ENCODE measurements at regions not wholly inside any gene's neighbourhood (a gene's known extent, or its start where the extent isn't known, plus 50 kb on each side); places are given as distances from the start of the nearest gene placed in this dataset.

DNA sequence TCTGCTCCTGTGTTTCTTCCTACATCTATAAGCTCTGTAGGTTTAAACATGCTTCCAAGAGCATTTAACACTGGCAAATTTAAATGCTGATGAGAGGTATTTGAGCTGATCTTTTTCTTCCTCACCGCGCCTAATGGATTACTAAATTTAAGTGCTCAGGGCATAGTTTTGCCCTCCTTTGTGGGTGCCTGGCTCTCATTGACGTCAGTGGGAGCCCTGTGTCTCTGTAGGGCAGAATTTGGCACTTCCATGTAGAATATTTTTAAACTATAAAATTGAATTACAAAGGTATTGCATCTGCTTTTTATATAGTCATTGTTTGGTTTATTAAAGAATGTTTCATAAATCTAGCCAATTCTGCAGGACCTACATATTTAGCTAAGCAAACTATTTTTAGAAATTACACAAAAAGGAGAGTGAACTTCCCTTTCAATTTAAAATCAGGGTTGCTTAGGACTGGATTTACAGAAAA lies 444.8 kb downstream of the AEBP2 start:
- Histone ChIP-seq H3F3A (ENCODE audit: low read depth) (no peaks in the 10 kb centered on the region), H3K4me3 (ENCODE audit: low read length, poor library complexity, severe bottlenecking) (no peak overlapping the region), H3K27me3 (ENCODE audit: insufficient read depth, low read length, poor library complexity, severe bottlenecking) (no peaks in the 10 kb centered on the region), H3K9ac (ENCODE audit: low read depth, low read length, poor library complexity, severe bottlenecking) (no peak overlapping the region), H3K4me1 (ENCODE audit: insufficient read depth, low read length, poor library complexity, severe bottlenecking) (no peaks in the 10 kb centered on the region), H3K9me3 (ENCODE audit: insufficient read depth, low read depth, low read length) (no peaks in the 10 kb centered on the region), H4K20me1 (ENCODE audit: insufficient read depth, low read length, poor library complexity, severe bottlenecking) (no peaks in the 10 kb centered on the region), H2AFZ (ENCODE audit: low read length) (no peak overlapping the region), H3K4me2 (ENCODE audit: low read depth, low read length, poor library complexity, severe bottlenecking) (no peak overlapping the region), H3K36me3 (ENCODE audit: insufficient read depth, low read length) (no peaks in the 10 kb centered on the region), H3K79me2 (ENCODE audit: insufficient read depth, low read length) (no peaks in the 10 kb centered on the region), H3K9me2 (replicated peaks; ENCODE audit: low read depth, low read length) (no peaks in the 10 kb centered on the region)
- TF ChIP-seq, protein P1, sequence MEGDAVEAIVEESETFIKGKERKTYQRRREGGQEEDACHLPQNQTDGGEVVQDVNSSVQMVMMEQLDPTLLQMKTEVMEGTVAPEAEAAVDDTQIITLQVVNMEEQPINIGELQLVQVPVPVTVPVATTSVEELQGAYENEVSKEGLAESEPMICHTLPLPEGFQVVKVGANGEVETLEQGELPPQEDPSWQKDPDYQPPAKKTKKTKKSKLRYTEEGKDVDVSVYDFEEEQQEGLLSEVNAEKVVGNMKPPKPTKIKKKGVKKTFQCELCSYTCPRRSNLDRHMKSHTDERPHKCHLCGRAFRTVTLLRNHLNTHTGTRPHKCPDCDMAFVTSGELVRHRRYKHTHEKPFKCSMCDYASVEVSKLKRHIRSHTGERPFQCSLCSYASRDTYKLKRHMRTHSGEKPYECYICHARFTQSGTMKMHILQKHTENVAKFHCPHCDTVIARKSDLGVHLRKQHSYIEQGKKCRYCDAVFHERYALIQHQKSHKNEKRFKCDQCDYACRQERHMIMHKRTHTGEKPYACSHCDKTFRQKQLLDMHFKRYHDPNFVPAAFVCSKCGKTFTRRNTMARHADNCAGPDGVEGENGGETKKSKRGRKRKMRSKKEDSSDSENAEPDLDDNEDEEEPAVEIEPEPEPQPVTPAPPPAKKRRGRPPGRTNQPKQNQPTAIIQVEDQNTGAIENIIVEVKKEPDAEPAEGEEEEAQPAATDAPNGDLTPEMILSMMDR (conservative IDR thresholded peaks at IDR 0.05; ENCODE audit: low read length), result no peak
- TF ChIP-seq EZH2phosphoT487 (IDR thresholded peaks at IDR 0.05; ENCODE audit: borderline replicate concordance), result no peak

GRCh38 chr12:19885093-19885812 lies 446.0 kb downstream of the AEBP2 start:
- Histone ChIP-seq H3F3A (ENCODE audit: low read depth) (no peaks in the 10 kb centered on the region), H3K9ac (ENCODE audit: low read depth, low read length, poor library complexity, severe bottlenecking) (no peak overlapping the region), H3K4me3 (ENCODE audit: low read length, poor library complexity, severe bottlenecking) (no peak overlapping the region), H2AFZ (ENCODE audit: low read length) (no peak overlapping the region), H4K20me1 (ENCODE audit: insufficient read depth, low read length, poor library complexity, severe bottlenecking) (no peaks in the 10 kb centered on the region), H3K36me3 (ENCODE audit: insufficient read depth, low read length) (no peaks in the 10 kb centered on the region), H3K27me3 (ENCODE audit: insufficient read depth, low read length, poor library complexity, severe bottlenecking) (no peaks in the 10 kb centered on the region), H3K4me1 (ENCODE audit: insufficient read depth, low read length, poor library complexity, severe bottlenecking) (no peaks in the 10 kb centered on the region), H3K9me3 (ENCODE audit: insufficient read depth, low read depth, low read length) (no peaks in the 10 kb centered on the region), H3K4me2 (ENCODE audit: low read depth, low read length, poor library complexity, severe bottlenecking) (no peak overlapping the region), H3K79me2 (ENCODE audit: insufficient read depth, low read length) (no peaks in the 10 kb centered on the region), H3K9me2 (replicated peaks; ENCODE audit: low read depth, low read length) (no peaks in the 10 kb centered on the region)
- no peak for TF ChIP-seq EZH2phosphoT487 (IDR thresholded peaks at IDR 0.05; ENCODE audit: borderline replicate concordance)
- TF ChIP-seq, protein P1 (conservative IDR thresholded peaks at IDR 0.05; ENCODE audit: low read length), result no peak

DNA sequence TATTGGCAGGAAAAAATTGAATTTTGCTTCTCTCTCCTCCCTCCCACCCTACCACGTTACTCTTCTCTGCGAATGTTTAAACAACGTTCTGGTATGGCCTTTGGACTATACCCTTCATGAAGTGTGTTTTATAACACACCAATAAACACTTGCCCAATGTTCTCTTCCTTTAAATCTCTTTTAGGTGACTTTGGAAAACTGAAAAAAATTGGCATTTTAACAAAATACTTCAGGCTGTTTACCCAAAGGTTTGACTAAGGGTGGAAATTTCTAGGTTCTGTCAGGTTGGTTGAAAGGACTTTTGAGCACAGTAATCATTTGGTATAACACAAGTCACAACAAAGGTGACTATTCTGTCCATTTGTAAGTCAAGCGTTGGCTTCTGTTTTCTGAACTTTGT lies 446.8 kb downstream of the AEBP2 start:
- Histone ChIP-seq H3F3A (ENCODE audit: low read depth) (no peaks in the 10 kb centered on the region), H3K4me3 (ENCODE audit: low read length, poor library complexity, severe bottlenecking) (no peak overlapping the region), H3K9ac (ENCODE audit: low read depth, low read length, poor library complexity, severe bottlenecking) (no peak overlapping the region), H3K79me2 (ENCODE audit: insufficient read depth, low read length) (no peaks in the 10 kb centered on the region), H3K4me2 (ENCODE audit: low read depth, low read length, poor library complexity, severe bottlenecking) (no peak overlapping the region), H4K20me1 (ENCODE audit: insufficient read depth, low read length, poor library complexity, severe bottlenecking) (no peaks in the 10 kb centered on the region), H3K9me3 (ENCODE audit: insufficient read depth, low read depth, low read length) (no peaks in the 10 kb centered on the region), H3K27me3 (ENCODE audit: insufficient read depth, low read length, poor library complexity, severe bottlenecking) (no peaks in the 10 kb centered on the region), H3K9me2 (replicated peaks; ENCODE audit: low read depth, low read length) (no peaks in the 10 kb centered on the region), H2AFZ (ENCODE audit: low read length) (no peak overlapping the region), H3K4me1 (ENCODE audit: insufficient read depth, low read length, poor library complexity, severe bottlenecking) (no peaks in the 10 kb centered on the region), H3K36me3 (ENCODE audit: insufficient read depth, low read length) (no peaks in the 10 kb centered on the region)
- TF ChIP-seq, protein P1 (conservative IDR thresholded peaks at IDR 0.05; ENCODE audit: low read length), result no peak
- no peak for TF ChIP-seq EZH2phosphoT487 (IDR thresholded peaks at IDR 0.05; ENCODE audit: borderline replicate concordance)
